Panc1 (cell line): ENCODE measurements at regions not wholly inside any gene's neighbourhood (a gene's known extent, or its start where the extent isn't known, plus 50 kb on each side); places are given as distances from the start of the nearest gene placed in this dataset.

Experiments used
- ATAC-seq: fragments of 200-7000 bp; cut with Tn5 transposase; 2 replicates; pipeline ENCODE4 v1.9.1; 2020; ENCODE audit warnings: mild to moderate bottlenecking, moderate library complexity
- BruUV-seq: library from RNA; stranded (reverse); fragments of 400-500 nt; replicated peaks from 2 replicates; lab custom pipeline; 2021; lab: Mats Ljungman, UMichigan
- CTCF ChIA-PET: fragments of 300-600 bp; sonication (Branson Sonifier 250); formaldehyde crosslinking; loops from one replicate; lab custom pipeline; 2022; ENCODE audit warnings: antibody characterized with exemption; lab: Charles Lee
- POLR2A ChIA-PET: fragments of 300-600 bp; sonication (Branson Sonifier 250); formaldehyde crosslinking; loops from one replicate; lab custom pipeline; 2022; ENCODE audit warnings: antibody characterized with exemption; lab: Charles Lee
- DNase-seq: peaks from one replicate; pipeline ENCODE4 v3.0.0-alpha.2; 2010; ENCODE audit warnings: low read depth, low spot score
- H3K27ac ChIP-seq: 2 replicates; pipeline ENCODE4 v1.5.1; 2011; ENCODE audit warnings: mild to moderate bottlenecking, low read length, inconsistent platforms
- H3K27me3 ChIP-seq: fragments of 200-500 bp; sonication (Bioruptor generic); 2 replicates; pipeline ENCODE4 v1.6.0; 2014; ENCODE audit warnings: low read length, inconsistent platforms; ENCODE audit not compliant: control insufficient read depth, insufficient read depth
- H3K36me3 ChIP-seq: fragments of 200-500 bp; sonication (Bioruptor generic); 2 replicates; pipeline ENCODE4 v1.5.1; 2014; ENCODE audit warnings: inconsistent platforms, mild to moderate bottlenecking, low read length, moderate library complexity; ENCODE audit not compliant: control insufficient read depth, insufficient read depth
- H3K4me1 ChIP-seq: 2 replicates; pipeline ENCODE4 v1.5.1; 2011; ENCODE audit warnings: inconsistent platforms, mild to moderate bottlenecking, low read length, moderate library complexity; ENCODE audit not compliant: control insufficient read depth, insufficient read depth
- H3K4me3 ChIP-seq, 2 experiments: 2 replicates each; pipeline ENCODE4 v1.5.1; 2011 to 2012; ENCODE audit warnings: low read depth in 2 of 2, low read length in 2 of 2, mild to moderate bottlenecking in 2 of 2, inconsistent platforms in 1 of 2, moderate library complexity in 1 of 2
- H3K9me3 ChIP-seq: fragments of 200-500 bp; sonication (Bioruptor generic); 2 replicates; pipeline ENCODE4 v1.5.1; 2014; ENCODE audit warnings: low read depth, mild to moderate bottlenecking, inconsistent platforms, low read length, moderate library complexity; ENCODE audit not compliant: control insufficient read depth, insufficient read depth
- POLR2AphosphoS5 ChIP-seq: IDR thresholded peaks from 2 replicates; pipeline ENCODE4 v1.6.1; 2012; ENCODE audit warnings: mild to moderate bottlenecking, low read depth, low read length, moderate library complexity
- SIN3A ChIP-seq: IDR thresholded peaks from 2 replicates; pipeline ENCODE4 v1.6.1; 2012; ENCODE audit warnings: low read depth, mild to moderate bottlenecking, low read length, moderate library complexity, borderline replicate concordance; ENCODE audit not compliant: insufficient read depth
- TCF7L2 ChIP-seq: IDR thresholded peaks from 2 replicates; pipeline ENCODE4 v1.6.1; 2011; ENCODE audit warnings: mild to moderate bottlenecking, low read depth, low read length, inconsistent platforms
- in situ Hi-C: cut with HindIII; loops from 2 replicates; pipeline ENCODE4 v1.10.0; 2016; ENCODE audit warnings: low sequenced_read_pairs, low pct_unique_long_range_greater_than_20kb
- intact Hi-C: fragments of 100-400 bp; cut with micrococcal nuclease; formaldehyde crosslinking; loops from one replicate; pipeline ENCODE4 v1.10.0; 2022; ENCODE audit not compliant: unreplicated experiment
- TF ChIP-seq, protein P1 (sequence below), 2 experiments: IDR thresholded peaks; 2 replicates each; pipeline ENCODE4 v1.6.1; 2011 to 2012; ENCODE audit warnings: low read depth in 2 of 2, control low read depth in 1 of 2, low read length in 1 of 2, mild to moderate bottlenecking in 1 of 2, moderate library complexity in 1 of 2; ENCODE audit not compliant: insufficient read depth in 1 of 2
- TF ChIP-seq, protein P2 (sequence below): fragments of 450-650 bp; IDR thresholded peaks from 2 replicates; pipeline ENCODE4 v1.5.1; 2017; ENCODE audit warnings: mild to moderate bottlenecking

DNA sequence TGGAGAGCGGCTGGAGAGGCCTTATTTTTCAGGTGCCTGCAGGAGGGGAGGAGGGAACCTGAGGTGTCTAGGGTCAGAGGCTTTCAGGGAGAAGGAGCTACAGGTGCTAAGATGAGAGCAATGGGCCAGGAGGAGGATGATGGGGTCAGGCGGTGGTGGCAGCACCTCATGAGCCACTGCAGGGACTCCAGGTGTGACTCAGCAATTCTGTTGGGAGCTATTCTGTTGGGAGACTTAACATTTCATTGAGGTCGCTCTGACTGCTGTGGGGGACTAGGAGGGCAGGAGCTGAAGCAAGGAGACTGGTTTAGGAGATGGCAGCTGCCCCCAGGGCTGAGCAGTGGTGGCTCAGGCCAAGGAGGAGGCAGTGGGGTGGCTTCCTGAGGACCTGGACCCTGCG is 65.0 kb downstream of the CLDN34 start:
- Histone ChIP-seq H3K9me3 (no peaks in the 10 kb centered on the region), H3K4me1 (no peaks in the 10 kb centered on the region), H3K27me3 (no peaks in the 10 kb centered on the region), H3K36me3 (no peaks in the 10 kb centered on the region), H3K27ac (no peak overlapping the region), H3K4me3 (no peak overlapping the region)
- intact Hi-C loops (no loop called here), in situ Hi-C loops (no loop called here)
- ATAC-seq: no peak
- ChIA-PET CTCF (no interaction called here), POLR2A (no interaction called here)
- BruUV-seq: no TSS peak
- no peak for DNase-seq
- TF ChIP-seq, protein P1, sequence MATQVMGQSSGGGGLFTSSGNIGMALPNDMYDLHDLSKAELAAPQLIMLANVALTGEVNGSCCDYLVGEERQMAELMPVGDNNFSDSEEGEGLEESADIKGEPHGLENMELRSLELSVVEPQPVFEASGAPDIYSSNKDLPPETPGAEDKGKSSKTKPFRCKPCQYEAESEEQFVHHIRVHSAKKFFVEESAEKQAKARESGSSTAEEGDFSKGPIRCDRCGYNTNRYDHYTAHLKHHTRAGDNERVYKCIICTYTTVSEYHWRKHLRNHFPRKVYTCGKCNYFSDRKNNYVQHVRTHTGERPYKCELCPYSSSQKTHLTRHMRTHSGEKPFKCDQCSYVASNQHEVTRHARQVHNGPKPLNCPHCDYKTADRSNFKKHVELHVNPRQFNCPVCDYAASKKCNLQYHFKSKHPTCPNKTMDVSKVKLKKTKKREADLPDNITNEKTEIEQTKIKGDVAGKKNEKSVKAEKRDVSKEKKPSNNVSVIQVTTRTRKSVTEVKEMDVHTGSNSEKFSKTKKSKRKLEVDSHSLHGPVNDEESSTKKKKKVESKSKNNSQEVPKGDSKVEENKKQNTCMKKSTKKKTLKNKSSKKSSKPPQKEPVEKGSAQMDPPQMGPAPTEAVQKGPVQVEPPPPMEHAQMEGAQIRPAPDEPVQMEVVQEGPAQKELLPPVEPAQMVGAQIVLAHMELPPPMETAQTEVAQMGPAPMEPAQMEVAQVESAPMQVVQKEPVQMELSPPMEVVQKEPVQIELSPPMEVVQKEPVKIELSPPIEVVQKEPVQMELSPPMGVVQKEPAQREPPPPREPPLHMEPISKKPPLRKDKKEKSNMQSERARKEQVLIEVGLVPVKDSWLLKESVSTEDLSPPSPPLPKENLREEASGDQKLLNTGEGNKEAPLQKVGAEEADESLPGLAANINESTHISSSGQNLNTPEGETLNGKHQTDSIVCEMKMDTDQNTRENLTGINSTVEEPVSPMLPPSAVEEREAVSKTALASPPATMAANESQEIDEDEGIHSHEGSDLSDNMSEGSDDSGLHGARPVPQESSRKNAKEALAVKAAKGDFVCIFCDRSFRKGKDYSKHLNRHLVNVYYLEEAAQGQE (IDR thresholded peaks at IDR 0.05; ENCODE audit: insufficient read depth in 1 of 2, low read depth in 2 of 2, low read length in 1 of 2): no peak
- TF ChIP-seq TCF7L2 (no peak), POLR2AphosphoS5 (no peak), SIN3A (no peak)
- TF ChIP-seq, protein P2, sequence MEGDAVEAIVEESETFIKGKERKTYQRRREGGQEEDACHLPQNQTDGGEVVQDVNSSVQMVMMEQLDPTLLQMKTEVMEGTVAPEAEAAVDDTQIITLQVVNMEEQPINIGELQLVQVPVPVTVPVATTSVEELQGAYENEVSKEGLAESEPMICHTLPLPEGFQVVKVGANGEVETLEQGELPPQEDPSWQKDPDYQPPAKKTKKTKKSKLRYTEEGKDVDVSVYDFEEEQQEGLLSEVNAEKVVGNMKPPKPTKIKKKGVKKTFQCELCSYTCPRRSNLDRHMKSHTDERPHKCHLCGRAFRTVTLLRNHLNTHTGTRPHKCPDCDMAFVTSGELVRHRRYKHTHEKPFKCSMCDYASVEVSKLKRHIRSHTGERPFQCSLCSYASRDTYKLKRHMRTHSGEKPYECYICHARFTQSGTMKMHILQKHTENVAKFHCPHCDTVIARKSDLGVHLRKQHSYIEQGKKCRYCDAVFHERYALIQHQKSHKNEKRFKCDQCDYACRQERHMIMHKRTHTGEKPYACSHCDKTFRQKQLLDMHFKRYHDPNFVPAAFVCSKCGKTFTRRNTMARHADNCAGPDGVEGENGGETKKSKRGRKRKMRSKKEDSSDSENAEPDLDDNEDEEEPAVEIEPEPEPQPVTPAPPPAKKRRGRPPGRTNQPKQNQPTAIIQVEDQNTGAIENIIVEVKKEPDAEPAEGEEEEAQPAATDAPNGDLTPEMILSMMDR: no peak

DNA sequence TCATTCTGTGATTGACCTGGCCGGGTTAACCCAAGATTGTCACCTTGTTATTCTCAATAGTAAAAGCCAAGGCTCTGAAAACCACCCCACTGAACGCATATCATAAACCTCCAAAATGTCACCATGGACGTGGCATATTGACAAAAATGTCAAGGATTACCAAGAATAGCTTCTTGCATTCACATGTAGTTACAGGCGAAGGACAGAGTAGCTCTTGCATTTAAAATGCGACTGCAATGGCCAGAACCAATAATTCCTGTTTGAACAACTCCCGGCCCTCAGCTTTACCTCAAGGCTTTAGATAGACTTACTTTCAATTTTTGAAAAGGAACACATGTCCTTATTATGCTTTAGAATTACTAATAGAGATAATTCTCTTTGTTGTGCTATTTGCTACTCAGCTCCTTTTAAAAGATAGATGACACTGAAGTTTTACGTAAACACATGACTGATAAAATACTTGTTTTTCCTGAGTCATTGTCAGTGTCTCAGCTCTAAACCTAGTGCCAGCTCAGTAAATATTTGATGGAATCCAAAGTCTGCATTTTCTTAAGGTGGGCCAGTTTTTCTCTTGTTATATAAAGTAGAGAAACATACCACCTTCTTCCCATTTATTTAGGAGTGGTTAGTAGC is 66.3 kb downstream of the CLDN34 start:
- intact Hi-C loops: no loop called here
- H3K4me3 ChIP-seq: no peak overlapping the region
- H3K4me1 ChIP-seq: no peaks in the 10 kb centered on the region
- no peak for DNase-seq
- in situ Hi-C loops: no loop called here
- no peaks in the 10 kb centered on the region for H3K9me3 ChIP-seq
- no peak overlapping the region for H3K27ac ChIP-seq
- H3K36me3 ChIP-seq: no peaks in the 10 kb centered on the region
- TF ChIP-seq, protein P1 (IDR thresholded peaks at IDR 0.05; ENCODE audit: insufficient read depth in 1 of 2, low read depth in 2 of 2, low read length in 1 of 2): no peak
- TF ChIP-seq POLR2AphosphoS5: no peak
- TF ChIP-seq, protein P2: no peak
- no peak for TF ChIP-seq SIN3A
- no peak for TF ChIP-seq TCF7L2
- ChIA-PET CTCF (no interaction called here), POLR2A (no interaction called here)
- no TSS peak for BruUV-seq
- H3K27me3 ChIP-seq: no peaks in the 10 kb centered on the region
- no peak for ATAC-seq
